Upper lobe of left lung (tissue), 4 donors: ENCODE measurements at regions not wholly inside any gene's neighbourhood (a gene's known extent, or its start where the extent isn't known, plus 50 kb on each side); places are given as distances from the start of the nearest gene placed in this dataset.

Source experiments
- CTCF ChIP-seq, 6 experiments: fragments of 450-650 bp in 4 of 6; fragments of 200-600 bp in 2 of 6; sonication (generic) in 2 of 6; IDR thresholded peaks; one replicate each; pipeline ENCODE4 v1.5.1; 2016 to 2019; ENCODE audit warnings: antibody characterized with exemption in 6 of 6
- POLR2A ChIP-seq, 4 donors: fragments of 450-650 bp; IDR thresholded peaks; one replicate each; pipeline ENCODE4 v1.5.1; 2016 to 2017; ENCODE audit warnings: antibody characterized with exemption in 4 of 4, mild to moderate bottlenecking in 2 of 4

DNA sequence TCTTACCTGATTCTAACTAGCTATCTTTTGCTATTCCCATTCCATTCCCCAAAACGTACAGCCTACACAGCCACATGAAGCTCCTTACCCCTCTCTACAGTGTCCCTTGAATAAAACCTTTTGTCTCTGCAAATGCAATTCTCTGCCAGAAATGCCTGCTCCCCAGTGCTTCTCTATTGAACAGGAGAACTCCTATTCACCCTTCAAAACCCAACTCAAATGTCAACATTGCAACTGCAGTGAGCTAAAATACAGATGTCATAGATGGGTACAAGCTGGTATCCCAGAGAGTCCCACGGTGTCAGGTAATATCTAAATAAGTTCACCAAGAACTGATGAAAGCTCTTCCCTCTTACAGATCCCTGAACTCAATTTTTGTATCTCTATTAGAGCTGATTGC, 421.7 kb downstream of the INSC start:
- TF ChIP-seq CTCF (IDR thresholded peaks at IDR 0.05) (no peak), POLR2A (IDR thresholded peaks at IDR 0.05) (no peak)
